ENCODE measurements at regions not wholly inside any gene's neighbourhood (a gene's known extent, or its start where the extent isn't known, plus 50 kb on each side); places are given as distances from the start of the nearest gene placed in this dataset.

- no peaks in the 10 kb centered on the region for H3K27me3 ChIP-seq (ENCODE audit: insufficient read depth, low read length, poor library complexity, severe bottlenecking)
- no peaks in the 10 kb centered on the region for H3K9me2 ChIP-seq (replicated peaks; ENCODE audit: low read depth, low read length)
- H3F3A ChIP-seq (ENCODE audit: low read depth): no peaks in the 10 kb centered on the region
- H3K79me2 ChIP-seq (ENCODE audit: insufficient read depth, low read length): no peaks in the 10 kb centered on the region
- no peaks in the 10 kb centered on the region for H3K4me1 ChIP-seq (ENCODE audit: insufficient read depth, low read length, poor library complexity, severe bottlenecking)
- H3K9me3 ChIP-seq (ENCODE audit: insufficient read depth, low read depth, low read length): no peaks in the 10 kb centered on the region
- TF ChIP-seq CTCF (conservative IDR thresholded peaks at IDR 0.05; ENCODE audit: low read length) (no peak), EZH2phosphoT487 (IDR thresholded peaks at IDR 0.05; ENCODE audit: borderline replicate concordance) (no peak)
- no peak overlapping the region for H2AFZ ChIP-seq (ENCODE audit: low read length)
- H3K9ac ChIP-seq (ENCODE audit: low read depth, low read length, poor library complexity, severe bottlenecking): no peak overlapping the region
- H3K4me2 ChIP-seq (ENCODE audit: low read depth, low read length, poor library complexity, severe bottlenecking): no peak overlapping the region
- H3K4me3 ChIP-seq (ENCODE audit: low read length, poor library complexity, severe bottlenecking): no peak overlapping the region
- H4K20me1 ChIP-seq (ENCODE audit: insufficient read depth, low read length, poor library complexity, severe bottlenecking): no peaks in the 10 kb centered on the region
- H3K36me3 ChIP-seq (ENCODE audit: insufficient read depth, low read length): no peaks in the 10 kb centered on the region
These were observed 204.7 kb downstream of the KITLG start for GRCh38 chr12:88375306-88376305.

- Histone ChIP-seq H3K4me3 (ENCODE audit: low read length, poor library complexity, severe bottlenecking) (no peak overlapping the region), H3K27me3 (ENCODE audit: insufficient read depth, low read length, poor library complexity, severe bottlenecking) (no peaks in the 10 kb centered on the region), H3K36me3 (ENCODE audit: insufficient read depth, low read length) (no peaks in the 10 kb centered on the region), H3K4me1 (ENCODE audit: insufficient read depth, low read length, poor library complexity, severe bottlenecking) (no peaks in the 10 kb centered on the region), H3K9me2 (replicated peaks; ENCODE audit: low read depth, low read length) (no peaks in the 10 kb centered on the region), H3K9me3 (ENCODE audit: insufficient read depth, low read depth, low read length) (no peaks in the 10 kb centered on the region), H3K9ac (ENCODE audit: low read depth, low read length, poor library complexity, severe bottlenecking) (no peak overlapping the region), H3F3A (ENCODE audit: low read depth) (no peaks in the 10 kb centered on the region), H4K20me1 (ENCODE audit: insufficient read depth, low read length, poor library complexity, severe bottlenecking) (no peaks in the 10 kb centered on the region), H3K4me2 (ENCODE audit: low read depth, low read length, poor library complexity, severe bottlenecking) (no peak overlapping the region), H2AFZ (ENCODE audit: low read length) (no peak overlapping the region), H3K79me2 (ENCODE audit: insufficient read depth, low read length) (no peaks in the 10 kb centered on the region)
- no peak for TF ChIP-seq EZH2phosphoT487 (IDR thresholded peaks at IDR 0.05; ENCODE audit: borderline replicate concordance)
- no peak for TF ChIP-seq CTCF (conservative IDR thresholded peaks at IDR 0.05; ENCODE audit: low read length)
These were observed 202.3 kb downstream of the KITLG start for GRCh38 chr12:88377973-88378372.

GRCh38 chr12:88381466-88381865, 198.8 kb downstream of the KITLG start:
- no peak overlapping the region for H3K4me3 ChIP-seq (ENCODE audit: low read length, poor library complexity, severe bottlenecking)
- H3K36me3 ChIP-seq (ENCODE audit: insufficient read depth, low read length): no peaks in the 10 kb centered on the region
- no peaks in the 10 kb centered on the region for H3K4me1 ChIP-seq (ENCODE audit: insufficient read depth, low read length, poor library complexity, severe bottlenecking)
- H3K9ac ChIP-seq (ENCODE audit: low read depth, low read length, poor library complexity, severe bottlenecking): no peak overlapping the region
- H3F3A ChIP-seq (ENCODE audit: low read depth): no peaks in the 10 kb centered on the region
- H2AFZ ChIP-seq (ENCODE audit: low read length): no peak overlapping the region
- H4K20me1 ChIP-seq (ENCODE audit: insufficient read depth, low read length, poor library complexity, severe bottlenecking): no peaks in the 10 kb centered on the region
- no peaks in the 10 kb centered on the region for H3K27me3 ChIP-seq (ENCODE audit: insufficient read depth, low read length, poor library complexity, severe bottlenecking)
- no peak for TF ChIP-seq CTCF (conservative IDR thresholded peaks at IDR 0.05; ENCODE audit: low read length)
- TF ChIP-seq EZH2phosphoT487 (IDR thresholded peaks at IDR 0.05; ENCODE audit: borderline replicate concordance): no peak
- no peaks in the 10 kb centered on the region for H3K9me2 ChIP-seq (replicated peaks; ENCODE audit: low read depth, low read length)
- no peaks in the 10 kb centered on the region for H3K79me2 ChIP-seq (ENCODE audit: insufficient read depth, low read length)
- H3K9me3 ChIP-seq (ENCODE audit: insufficient read depth, low read depth, low read length): no peaks in the 10 kb centered on the region
- H3K4me2 ChIP-seq (ENCODE audit: low read depth, low read length, poor library complexity, severe bottlenecking): no peak overlapping the region
